ENCODE measurements at regions not wholly inside any gene's neighbourhood (a gene's known extent, or its start where the extent isn't known, plus 50 kb on each side); places are given as distances from the start of the nearest gene placed in this dataset.
"Not testable (repeated sequence)": the region's sequence is repeated elsewhere in the genome, so short reads cannot be mapped to it uniquely, and the experiment has no call there.

DNA sequence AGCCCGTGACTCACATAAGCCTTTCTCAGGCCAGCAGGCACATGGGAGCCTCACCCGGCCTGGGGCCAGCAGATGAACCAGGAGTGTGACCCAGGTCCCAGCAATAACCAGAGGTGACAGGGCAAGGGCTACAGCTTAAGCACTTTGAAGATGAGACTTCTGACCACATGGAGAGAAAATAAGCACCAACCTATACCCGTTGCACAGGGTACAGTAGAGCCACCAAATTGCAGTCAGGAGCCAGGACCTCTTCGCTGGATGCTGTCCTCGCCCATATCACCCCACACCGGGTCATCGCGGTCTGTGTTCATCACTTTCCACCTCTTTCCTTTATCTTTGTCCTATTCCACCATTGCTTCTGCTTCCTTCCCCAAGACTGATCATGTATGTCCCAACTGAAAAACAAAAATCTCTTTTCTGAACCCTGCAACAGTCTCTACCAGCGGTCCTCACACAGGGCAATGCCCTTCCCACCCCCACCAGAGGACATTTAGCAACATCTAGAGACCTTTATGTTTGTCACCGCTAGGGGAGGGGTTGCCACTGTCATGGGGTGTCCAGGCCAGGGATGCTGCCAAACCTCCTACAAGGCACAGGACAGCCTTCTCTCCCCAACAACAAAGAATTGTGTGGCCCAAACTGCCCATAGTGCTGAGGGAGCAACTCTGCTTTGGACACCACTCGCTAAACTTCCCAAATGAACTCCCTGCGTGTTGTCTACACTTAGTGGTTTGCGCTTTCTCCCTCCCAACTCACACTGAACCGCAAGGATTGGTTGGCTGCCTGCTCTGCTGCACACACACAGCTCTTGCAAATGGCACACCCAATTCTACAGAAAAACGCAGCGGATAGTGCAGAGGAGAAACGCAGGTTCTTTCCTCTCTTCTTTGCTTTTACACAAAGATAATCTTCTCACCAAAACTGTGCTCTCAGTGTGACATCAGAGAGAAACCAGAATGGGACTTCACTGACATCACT lies 219.4 kb upstream of the FRG1 start:
- DNase-seq (ENCODE audit: low read depth, low spot score); H3K27me3 ChIP-seq (ENCODE audit: control insufficient read depth, insufficient read depth, low read length); CTCF ChIA-PET; H3K4me3 ChIP-seq (ENCODE audit: low read depth, low read length); H3K27ac ChIP-seq (ENCODE audit: low read depth, low read length); POLR2A ChIA-PET: not testable (repeated sequence)
- H3K9me3 ChIP-seq (ENCODE audit: control insufficient read depth, insufficient read depth, low read length), result peaks cover 17% of the 10 kb centered on the region

DNA sequence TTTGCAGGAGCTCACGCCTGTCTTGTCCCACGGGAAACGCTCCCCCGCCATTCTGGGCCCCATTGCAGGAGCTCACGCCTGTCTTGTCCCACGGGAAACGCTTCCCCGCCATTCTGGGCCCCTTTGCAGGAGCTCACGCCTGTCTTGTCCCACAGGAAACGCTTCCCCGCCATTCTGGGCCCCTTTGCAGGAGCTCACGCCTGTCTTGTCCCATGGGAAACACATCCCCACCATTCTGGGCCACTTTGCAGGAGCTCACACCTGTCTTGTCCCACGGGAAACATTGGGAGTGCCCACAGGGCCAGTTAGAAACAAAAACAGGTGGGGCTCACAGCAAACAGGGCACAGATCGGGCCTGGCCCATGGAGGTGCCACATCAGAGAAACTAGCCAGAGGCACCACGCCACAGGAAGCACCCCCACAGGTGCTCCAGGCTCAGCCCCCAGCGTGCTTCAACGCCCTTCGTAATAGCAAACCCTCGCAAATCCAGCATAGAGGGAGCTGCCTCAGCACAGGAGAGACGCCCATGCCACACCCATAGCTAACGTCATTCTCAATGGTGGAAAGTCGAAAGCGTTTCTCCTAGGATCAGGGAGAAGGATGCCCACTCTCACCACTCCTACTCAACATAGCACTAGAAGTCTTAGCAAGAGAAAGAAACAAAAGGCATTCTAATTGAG lies 218.2 kb upstream of the FRG1 start:
- H3K27me3 ChIP-seq (ENCODE audit: control insufficient read depth, insufficient read depth, low read length); H3K27ac ChIP-seq (ENCODE audit: low read depth, low read length); DNase-seq (ENCODE audit: low read depth, low spot score); POLR2A ChIA-PET; CTCF ChIA-PET; H3K4me3 ChIP-seq (ENCODE audit: low read depth, low read length): not testable (repeated sequence)
- H3K9me3 ChIP-seq (ENCODE audit: control insufficient read depth, insufficient read depth, low read length), result peaks cover 17% of the 10 kb centered on the region

DNA sequence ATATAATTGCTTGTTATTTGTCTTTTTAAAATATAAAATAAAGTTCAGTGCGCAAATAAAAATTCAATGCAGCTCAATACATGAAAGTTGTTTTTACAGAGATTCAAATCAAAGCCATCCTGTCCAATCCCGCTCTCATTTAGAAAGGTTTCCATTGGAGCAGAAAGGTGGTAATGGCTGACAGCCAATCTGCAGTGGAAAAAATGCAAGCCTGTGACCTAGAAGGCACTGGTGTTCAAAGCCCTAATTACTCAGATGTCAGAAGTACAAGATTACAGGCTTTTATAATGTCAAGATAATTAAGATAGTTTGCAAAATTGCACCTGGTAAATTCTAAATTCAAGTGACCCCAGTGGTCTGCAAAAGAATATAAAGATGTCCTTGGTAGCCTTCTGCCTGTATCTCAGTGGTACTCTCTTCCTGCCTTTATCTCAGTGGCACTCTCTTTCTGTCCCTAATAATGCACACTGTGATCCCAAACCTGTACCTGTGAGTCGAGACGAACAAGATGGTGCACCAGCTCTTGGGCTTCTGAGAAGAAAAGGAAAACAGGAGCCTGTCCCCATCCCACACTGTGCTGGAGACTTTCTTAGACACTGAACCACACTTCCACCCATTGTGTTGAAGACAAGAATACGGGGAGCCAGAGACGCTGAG lies 212.6 kb upstream of the FRG1 start:
- POLR2A ChIA-PET; CTCF ChIA-PET; H3K27ac ChIP-seq (ENCODE audit: low read depth, low read length): not testable (repeated sequence)

DNA sequence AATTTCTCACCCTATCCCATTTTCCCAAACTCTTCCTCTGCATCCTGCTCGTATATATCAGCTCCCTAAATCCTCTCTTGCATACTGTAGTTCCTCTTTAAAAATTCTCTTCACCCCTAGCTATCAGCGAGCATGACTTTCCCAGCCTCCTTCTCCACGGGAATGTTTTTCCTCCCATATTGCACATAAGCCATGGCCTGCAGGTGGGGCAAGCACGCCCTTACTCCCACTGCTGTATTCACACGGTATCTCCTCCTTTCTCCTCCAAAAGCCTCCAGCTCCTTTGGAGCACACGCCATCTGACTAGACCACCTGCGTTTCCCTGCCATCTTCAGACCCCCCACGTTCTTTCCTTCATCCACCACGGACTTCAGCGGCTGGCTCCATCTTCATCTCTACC lies 208.7 kb upstream of the FRG1 start:
- H3K27me3 ChIP-seq (ENCODE audit: control insufficient read depth, insufficient read depth, low read length); H3K9me3 ChIP-seq (ENCODE audit: control insufficient read depth, insufficient read depth, low read length); DNase-seq (ENCODE audit: low read depth, low spot score); H3K27ac ChIP-seq (ENCODE audit: low read depth, low read length); H3K4me3 ChIP-seq (ENCODE audit: low read depth, low read length); CTCF ChIA-PET; POLR2A ChIA-PET: not testable (repeated sequence)

More for the DNA sequence above, 212.6 kb upstream of the FRG1 start:
- DNase-seq (ENCODE audit: low read depth, low spot score); H3K9me3 ChIP-seq (ENCODE audit: control insufficient read depth, insufficient read depth, low read length); H3K27me3 ChIP-seq (ENCODE audit: control insufficient read depth, insufficient read depth, low read length); H3K4me3 ChIP-seq (ENCODE audit: low read depth, low read length): not testable (repeated sequence)

DNA sequence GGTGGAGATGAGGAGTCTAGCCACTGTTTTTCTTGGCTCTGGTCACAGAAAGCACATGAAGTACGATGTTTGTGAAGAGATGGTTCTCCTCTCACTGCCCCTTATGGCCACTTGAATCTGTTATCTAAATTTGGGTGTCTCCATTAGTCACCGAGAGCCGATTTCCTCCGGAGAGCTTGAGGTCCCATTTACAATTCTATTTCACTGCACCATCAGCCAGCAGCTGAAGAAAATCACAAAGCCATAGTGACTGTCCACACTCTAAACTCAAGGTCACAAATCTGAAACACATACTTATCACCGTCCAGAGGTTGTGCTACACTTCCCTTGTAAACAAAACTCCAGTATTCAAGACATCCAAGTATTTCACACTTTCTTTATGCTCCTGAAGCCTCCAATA lies 207.2 kb upstream of the FRG1 start:
- POLR2A ChIA-PET; H3K27ac ChIP-seq (ENCODE audit: low read depth, low read length); H3K9me3 ChIP-seq (ENCODE audit: control insufficient read depth, insufficient read depth, low read length); H3K27me3 ChIP-seq (ENCODE audit: control insufficient read depth, insufficient read depth, low read length); H3K4me3 ChIP-seq (ENCODE audit: low read depth, low read length); DNase-seq (ENCODE audit: low read depth, low spot score); CTCF ChIA-PET: not testable (repeated sequence)

DNA sequence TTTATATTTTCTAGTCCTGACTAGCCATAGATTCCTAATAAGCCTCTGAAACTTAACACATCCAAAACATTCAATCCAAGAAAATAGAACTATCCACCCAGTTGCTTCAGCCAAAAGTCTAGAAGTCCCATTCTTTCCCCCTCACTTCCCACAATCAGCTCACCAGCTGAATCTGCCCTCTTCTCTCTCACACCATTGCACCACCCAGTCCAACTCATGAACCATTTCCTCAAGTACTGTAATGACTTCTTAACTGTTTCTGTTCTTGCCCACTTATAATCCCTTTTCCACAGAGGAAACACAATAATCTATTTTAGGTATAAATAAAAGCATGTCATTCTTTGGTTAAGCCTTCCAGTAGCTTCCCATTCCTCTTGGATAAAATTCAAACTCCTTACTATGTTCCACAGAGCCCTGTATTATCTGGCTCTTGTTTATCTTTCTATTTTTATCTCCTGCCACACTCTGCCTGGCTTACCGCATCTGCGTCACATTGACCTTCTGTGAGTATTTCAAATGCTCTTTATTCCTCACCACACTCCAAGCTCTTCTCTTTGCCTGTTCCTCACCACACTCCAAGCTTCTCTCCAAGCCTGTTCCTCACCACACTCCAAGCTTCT lies 205.9 kb upstream of the FRG1 start:
- DNase-seq (ENCODE audit: low read depth, low spot score); H3K27ac ChIP-seq (ENCODE audit: low read depth, low read length); H3K27me3 ChIP-seq (ENCODE audit: control insufficient read depth, insufficient read depth, low read length); H3K9me3 ChIP-seq (ENCODE audit: control insufficient read depth, insufficient read depth, low read length); H3K4me3 ChIP-seq (ENCODE audit: low read depth, low read length); CTCF ChIA-PET; POLR2A ChIA-PET: not testable (repeated sequence)

DNA sequence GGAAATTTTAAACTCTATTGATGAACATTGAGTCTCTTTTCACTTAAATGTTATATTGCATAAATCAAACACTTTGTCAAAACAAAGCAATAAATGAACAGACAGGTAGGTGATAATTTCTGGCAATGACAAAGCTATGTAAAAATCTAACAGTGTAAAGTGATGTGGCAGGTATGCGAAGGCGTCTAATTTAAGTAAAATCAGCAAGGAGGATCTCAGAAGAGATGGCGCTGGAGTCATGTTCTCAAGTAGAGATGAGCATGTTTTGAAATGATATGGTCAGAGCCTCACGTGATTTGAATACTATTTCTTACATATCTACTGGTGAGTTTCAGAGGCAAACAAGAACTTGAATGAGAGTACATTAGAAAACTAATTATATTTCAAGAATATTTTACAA lies 204.0 kb upstream of the FRG1 start:
- H3K9me3 ChIP-seq (ENCODE audit: control insufficient read depth, insufficient read depth, low read length); DNase-seq (ENCODE audit: low read depth, low spot score); H3K27me3 ChIP-seq (ENCODE audit: control insufficient read depth, insufficient read depth, low read length); H3K4me3 ChIP-seq (ENCODE audit: low read depth, low read length); POLR2A ChIA-PET; H3K27ac ChIP-seq (ENCODE audit: low read depth, low read length); CTCF ChIA-PET: not testable (repeated sequence)

DNA sequence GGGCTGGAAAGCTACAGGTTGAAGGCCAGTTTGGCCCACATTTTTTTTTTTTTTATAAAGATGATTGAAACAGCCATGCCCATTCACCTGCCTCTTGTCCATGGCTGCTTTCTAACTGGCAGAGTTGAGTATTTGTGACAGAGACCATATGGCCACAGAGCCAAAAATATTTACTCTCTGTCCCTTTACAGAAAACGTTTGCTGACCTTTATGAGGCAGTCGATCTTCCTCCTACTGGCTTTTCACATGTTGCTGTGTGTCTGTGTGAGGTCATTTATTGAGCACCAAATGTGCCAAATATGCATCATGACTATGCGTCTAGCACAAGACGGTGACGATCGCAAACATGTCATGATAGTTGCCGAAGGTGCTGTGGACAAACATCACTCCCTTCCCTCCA lies 200.6 kb upstream of the FRG1 start:
- H3K9me3 ChIP-seq (ENCODE audit: control insufficient read depth, insufficient read depth, low read length), result peaks cover 15% of the 10 kb centered on the region
- H3K27me3 ChIP-seq (ENCODE audit: control insufficient read depth, insufficient read depth, low read length); DNase-seq (ENCODE audit: low read depth, low spot score); H3K4me3 ChIP-seq (ENCODE audit: low read depth, low read length); H3K27ac ChIP-seq (ENCODE audit: low read depth, low read length); POLR2A ChIA-PET; CTCF ChIA-PET: not testable (repeated sequence)

Data from AG04450 (cell line).